Embryonic facial prominence (tissue), 1 donor: ENCODE measurements at regions not wholly inside any gene's neighbourhood (a gene's known extent, or its start where the extent isn't known, plus 50 kb on each side); places are given as distances from the start of the nearest gene placed in this dataset.

Source experiments
- DNase-seq: peaks from one replicate; pipeline ENCODE4 v3.0.0-alpha.2; 2016; ENCODE audit errors: extremely low spot score

DNA sequence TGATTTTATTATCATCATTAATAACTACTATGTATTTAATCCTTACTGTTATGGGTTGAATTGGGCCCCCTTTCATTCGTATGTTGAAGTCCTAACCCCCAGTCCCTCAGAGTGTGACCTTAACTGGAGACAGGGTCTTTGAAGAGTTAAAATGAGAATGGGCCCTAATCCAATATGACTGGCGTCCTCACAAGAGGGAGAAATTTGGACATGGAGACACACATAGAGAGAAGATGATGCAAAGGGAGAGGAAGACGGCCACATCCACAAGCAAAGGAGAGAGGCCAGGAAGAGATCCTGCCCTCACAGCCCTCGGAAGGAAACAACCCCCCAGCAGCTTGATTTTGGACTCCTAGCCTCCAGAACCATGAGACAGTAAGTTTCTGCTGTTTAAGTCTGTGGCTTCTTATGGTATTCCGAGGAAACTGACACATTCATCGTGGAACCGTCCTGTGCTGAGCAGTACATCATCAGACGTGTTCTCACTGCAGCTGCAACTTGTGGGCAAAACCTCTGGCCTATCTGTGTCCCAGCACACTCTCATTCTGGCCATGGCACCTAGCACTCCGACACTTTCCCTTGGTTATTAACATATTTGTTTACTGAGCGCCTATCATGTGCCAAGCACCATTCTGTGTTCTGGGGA is 127.6 kb downstream of the SLC38A6 start:
- no peak for DNase-seq

GRCh38 chr14:61107869-61108493 is 126.9 kb downstream of the SLC38A6 start:
- no peak for DNase-seq

GRCh38 chr14:61106959-61107641 is 126.1 kb downstream of the SLC38A6 start:
- DNase-seq = no peak

GRCh38 chr14:61106271-61106958 is 125.4 kb downstream of the SLC38A6 start:
- DNase-seq = no peak

DNA sequence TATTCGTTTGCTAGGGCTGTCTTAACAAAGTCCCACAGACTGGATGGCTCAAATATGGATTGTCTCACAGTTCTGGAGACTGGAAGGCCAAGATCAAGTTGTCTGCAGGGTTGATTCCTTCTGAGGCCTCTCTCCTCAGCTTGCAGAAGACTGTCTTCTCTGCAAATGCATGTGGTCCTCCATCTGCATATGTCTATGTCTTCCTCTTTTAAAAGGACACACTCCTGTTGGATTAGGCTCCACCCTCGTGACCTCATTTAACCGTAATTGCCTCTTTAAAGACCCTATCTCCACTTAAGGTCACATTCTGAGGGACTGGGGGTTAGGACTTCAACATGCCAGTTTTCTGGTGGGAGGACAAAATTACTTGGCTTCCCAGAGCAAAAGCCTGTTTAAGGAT is 123.3 kb downstream of the SLC38A6 start:
- DNase-seq = no peak

- DNase-seq = peak; percentile 31
These were observed 122.7 kb downstream of the SLC38A6 start for GRCh38 chr14:61103541-61104339.

DNA sequence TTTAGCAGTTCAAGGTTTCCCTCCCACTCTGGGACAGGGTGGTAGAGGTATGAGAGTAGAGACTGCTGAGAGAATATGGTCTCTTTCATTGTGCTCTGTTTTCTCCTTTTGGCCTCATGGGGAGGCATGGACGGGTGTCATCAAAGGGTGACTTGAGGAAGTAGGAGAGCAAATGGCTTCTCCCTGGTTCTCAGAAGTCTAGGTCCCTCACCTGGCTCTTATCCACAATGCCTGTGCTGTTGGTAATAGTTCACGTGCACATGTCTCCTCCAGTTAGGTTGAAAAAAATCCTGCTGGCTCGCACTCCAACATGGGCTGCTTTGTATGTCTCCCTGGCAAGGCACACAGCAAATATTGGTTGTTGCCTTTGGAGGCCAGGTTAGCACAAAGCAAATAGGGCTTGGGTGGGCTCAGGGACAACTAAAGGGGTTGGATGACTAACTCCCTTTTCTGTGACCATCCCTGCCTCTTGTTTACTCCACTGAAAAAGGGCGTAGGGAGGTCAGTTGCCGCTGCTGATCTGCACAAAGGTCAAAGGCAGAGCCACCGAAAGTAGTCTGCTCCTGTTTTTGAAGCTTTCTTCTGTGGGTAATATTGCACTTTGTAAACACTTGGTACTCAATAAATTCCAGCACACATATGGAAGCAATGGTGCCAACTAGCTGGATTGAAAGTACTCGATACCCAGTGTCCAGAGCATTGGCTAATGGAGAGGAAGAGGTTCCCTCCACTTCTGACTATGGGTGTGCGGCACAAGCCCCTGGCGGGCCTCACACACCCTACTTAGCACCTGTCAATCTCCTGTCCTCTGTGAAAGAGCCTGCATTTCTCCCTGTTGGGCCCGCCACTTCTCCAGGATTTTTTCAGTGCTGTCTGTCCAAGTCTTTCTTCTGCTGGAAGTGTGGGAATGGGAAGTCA is 121.8 kb downstream of the SLC38A6 start:
- DNase-seq = no peak
